HEK293T (cell line): ENCODE measurements at regions not wholly inside any gene's neighbourhood (a gene's known extent, or its start where the extent isn't known, plus 50 kb on each side); places are given as distances from the start of the nearest gene placed in this dataset.

Experiments used
- BHLHE40 ChIP-seq: fragments of 450-650 bp; IDR thresholded peaks from 2 replicates; pipeline ENCODE4 v1.6.1; 2016; ENCODE audit warnings: mild to moderate bottlenecking, moderate library complexity, borderline replicate concordance
- ELF4 ChIP-seq: fragments of 450-650 bp; IDR thresholded peaks from 2 replicates; pipeline ENCODE4 v1.6.1; 2017; ENCODE audit warnings: antibody characterized with exemption
- FOXK2 ChIP-seq: fragments of 450-650 bp; IDR thresholded peaks from 2 replicates; pipeline ENCODE4 v1.6.1; 2016; ENCODE audit warnings: mild to moderate bottlenecking
- FOXM1 ChIP-seq: fragments of 450-650 bp; IDR thresholded peaks from 2 replicates; pipeline ENCODE4 v1.6.1; 2017; ENCODE audit warnings: mild to moderate bottlenecking, borderline replicate concordance
- LEF1 ChIP-seq: fragments of 450-650 bp; IDR thresholded peaks from 2 replicates; pipeline ENCODE4 v1.6.1; 2017; ENCODE audit warnings: mild to moderate bottlenecking, borderline replicate concordance
- NFRKB ChIP-seq: fragments of 450-650 bp; IDR thresholded peaks from 2 replicates; pipeline ENCODE4 v1.6.1; 2016; ENCODE audit warnings: mild to moderate bottlenecking, moderate library complexity
- SP1 ChIP-seq: fragments of 450-650 bp; IDR thresholded peaks from 2 replicates; pipeline ENCODE4 v1.6.1; 2017
- SUZ12 ChIP-seq: fragments of 450-650 bp; IDR thresholded peaks from 2 replicates; pipeline ENCODE4 v1.6.1; 2016; ENCODE audit warnings: mild to moderate bottlenecking
- TF ChIP-seq, protein P1 (sequence below): fragments of 450-650 bp; IDR thresholded peaks from 2 replicates; pipeline ENCODE4 v1.6.1; 2016

DNA sequence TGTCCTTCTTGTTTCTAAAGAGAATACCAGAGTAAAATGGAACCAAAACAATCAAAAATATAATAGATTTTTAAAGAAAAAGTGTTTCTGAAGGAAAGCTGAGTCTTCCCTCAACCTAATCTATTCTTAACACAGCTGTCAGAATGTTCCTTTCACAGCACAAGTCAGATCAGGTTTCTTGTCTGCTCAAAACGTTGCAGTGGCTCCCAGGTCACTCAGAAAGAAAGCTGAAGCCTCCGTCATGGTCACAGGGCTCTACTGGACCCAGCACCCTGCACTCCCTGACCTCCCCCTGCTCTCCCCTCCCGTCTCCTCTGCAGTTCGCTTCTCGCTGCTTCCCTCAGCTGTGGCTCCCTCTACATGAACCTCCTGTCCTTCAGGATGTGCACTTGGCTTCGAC, 90.7 kb upstream of the PTPRM start:
- no peak for TF ChIP-seq SUZ12
- TF ChIP-seq BHLHE40: no peak
- no peak for TF ChIP-seq ELF4
- TF ChIP-seq FOXK2: no peak
- no peak for TF ChIP-seq FOXM1
- TF ChIP-seq SP1: no peak
- TF ChIP-seq, protein P1, sequence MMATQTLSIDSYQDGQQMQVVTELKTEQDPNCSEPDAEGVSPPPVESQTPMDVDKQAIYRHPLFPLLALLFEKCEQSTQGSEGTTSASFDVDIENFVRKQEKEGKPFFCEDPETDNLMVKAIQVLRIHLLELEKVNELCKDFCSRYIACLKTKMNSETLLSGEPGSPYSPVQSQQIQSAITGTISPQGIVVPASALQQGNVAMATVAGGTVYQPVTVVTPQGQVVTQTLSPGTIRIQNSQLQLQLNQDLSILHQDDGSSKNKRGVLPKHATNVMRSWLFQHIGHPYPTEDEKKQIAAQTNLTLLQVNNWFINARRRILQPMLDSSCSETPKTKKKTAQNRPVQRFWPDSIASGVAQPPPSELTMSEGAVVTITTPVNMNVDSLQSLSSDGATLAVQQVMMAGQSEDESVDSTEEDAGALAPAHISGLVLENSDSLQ: no peak
- TF ChIP-seq NFRKB: no peak
- no peak for TF ChIP-seq LEF1
